D721Med (cell line): ENCODE measurements at regions not wholly inside any gene's neighbourhood (a gene's known extent, or its start where the extent isn't known, plus 50 kb on each side); places are given as distances from the start of the nearest gene placed in this dataset.
A peak's percentile ranks its signal among the peaks of the same experiment; 100 is the strongest.

ENCODE experiments used
- DNase-seq: peaks from one replicate; pipeline ENCODE4 v3.0.0; 2011; ENCODE audit warnings: low spot score; ENCODE audit not compliant: insufficient read length
- FAIRE-seq: peaks from 2 replicates; lab custom pipeline; 2011; peaks lifted over from hg19 to GRCh38; lab: Jason Lieb, UNC
- CTCF ChIP-seq: IDR thresholded peaks from 2 replicates; pipeline ENCODE4 v1.5.1; 2012; ENCODE audit warnings: mild to moderate bottlenecking, control low read depth; ENCODE audit not compliant: insufficient read depth; ENCODE audit errors: missing control alignments

- no peak for TF ChIP-seq CTCF
- no peak for FAIRE-seq
- no peak for DNase-seq
Observed at GRCh38 chrX:5724123-5724522, 504.5 kb downstream of the NLGN4X start.

- no peak for TF ChIP-seq CTCF
- FAIRE-seq (no peak), DNase-seq (no peak)
Observed at GRCh38 chrX:5718651-5719050, 510.0 kb downstream of the NLGN4X start.

GRCh38 chrX:5716666-5717065 is 512.0 kb downstream of the NLGN4X start:
- FAIRE-seq: no peak
- TF ChIP-seq CTCF: no peak
- DNase-seq: no peak

GRCh38 chrX:5708251-5708650 is 520.4 kb downstream of the NLGN4X start:
- no peak for TF ChIP-seq CTCF
- DNase-seq (no peak), FAIRE-seq (no peak)

- DNase-seq (no peak), FAIRE-seq (no peak)
- no peak for TF ChIP-seq CTCF
Observed at GRCh38 chrX:5702890-5703289, 525.8 kb downstream of the NLGN4X start.

- peak; percentile 25 for FAIRE-seq
Observed at GRCh38 chrX:5695971-5696370, 532.7 kb downstream of the NLGN4X start.

GRCh38 chrX:5683996-5684395 is 544.7 kb downstream of the NLGN4X start:
- DNase-seq (no peak), FAIRE-seq (no peak)
- no peak for TF ChIP-seq CTCF

More at GRCh38 chrX:5695971-5696370, 532.7 kb downstream of the NLGN4X start:
- DNase-seq: no peak
- TF ChIP-seq CTCF: no peak
